Body of pancreas (tissue), 4 donors: ENCODE measurements at regions not wholly inside any gene's neighbourhood (a gene's known extent, or its start where the extent isn't known, plus 50 kb on each side); places are given as distances from the start of the nearest gene placed in this dataset.

Source experiments
- POLR2A ChIP-seq, 3 donors: fragments of 450-650 bp; IDR thresholded peaks; one replicate each; pipeline ENCODE4 v1.6.1; 2016; ENCODE audit warnings: antibody characterized with exemption in 3 of 3, mild to moderate bottlenecking in 2 of 3
- TF ChIP-seq, protein P1 (sequence below), 7 experiments: fragments of 450-650 bp in 4 of 7; fragments of 200-600 bp in 3 of 7; sonication (generic) in 3 of 7; IDR thresholded peaks; one replicate each; pipeline ENCODE4 v1.5.1; 2016 to 2019; ENCODE audit warnings: antibody characterized with exemption in 7 of 7

DNA sequence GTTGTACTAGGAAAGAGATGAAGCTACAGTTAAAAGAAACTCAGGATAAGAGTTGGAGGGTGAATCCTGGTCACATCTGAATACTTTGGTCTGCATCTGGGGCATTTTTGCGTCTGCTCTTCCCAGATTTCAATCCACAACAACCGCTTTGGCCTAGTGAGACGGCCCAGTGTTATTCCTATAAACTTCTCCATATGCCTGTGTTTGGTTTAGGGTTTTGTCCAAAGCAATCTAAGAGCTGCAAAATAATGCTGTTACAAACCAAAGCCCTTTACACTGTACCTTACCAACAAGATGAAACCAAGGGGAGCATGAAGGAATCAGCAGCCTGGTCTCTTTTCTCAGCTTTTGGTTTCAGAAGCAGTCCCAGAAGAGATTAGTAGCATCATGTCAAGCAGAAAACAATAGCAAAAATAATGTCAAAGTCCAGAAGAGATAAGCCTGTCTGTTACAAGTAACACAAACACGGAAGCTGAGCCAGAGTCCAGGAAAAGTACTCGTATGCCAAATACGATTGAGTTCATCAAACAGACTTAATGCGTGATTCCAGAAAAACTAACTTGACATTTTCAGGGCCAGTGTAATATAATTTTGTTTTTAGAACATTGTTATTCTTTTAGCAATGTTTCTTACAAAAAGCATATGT is 379.9 kb upstream of the ACO1 start:
- TF ChIP-seq POLR2A (IDR thresholded peaks at IDR 0.05) = no peak
- TF ChIP-seq, protein P1, sequence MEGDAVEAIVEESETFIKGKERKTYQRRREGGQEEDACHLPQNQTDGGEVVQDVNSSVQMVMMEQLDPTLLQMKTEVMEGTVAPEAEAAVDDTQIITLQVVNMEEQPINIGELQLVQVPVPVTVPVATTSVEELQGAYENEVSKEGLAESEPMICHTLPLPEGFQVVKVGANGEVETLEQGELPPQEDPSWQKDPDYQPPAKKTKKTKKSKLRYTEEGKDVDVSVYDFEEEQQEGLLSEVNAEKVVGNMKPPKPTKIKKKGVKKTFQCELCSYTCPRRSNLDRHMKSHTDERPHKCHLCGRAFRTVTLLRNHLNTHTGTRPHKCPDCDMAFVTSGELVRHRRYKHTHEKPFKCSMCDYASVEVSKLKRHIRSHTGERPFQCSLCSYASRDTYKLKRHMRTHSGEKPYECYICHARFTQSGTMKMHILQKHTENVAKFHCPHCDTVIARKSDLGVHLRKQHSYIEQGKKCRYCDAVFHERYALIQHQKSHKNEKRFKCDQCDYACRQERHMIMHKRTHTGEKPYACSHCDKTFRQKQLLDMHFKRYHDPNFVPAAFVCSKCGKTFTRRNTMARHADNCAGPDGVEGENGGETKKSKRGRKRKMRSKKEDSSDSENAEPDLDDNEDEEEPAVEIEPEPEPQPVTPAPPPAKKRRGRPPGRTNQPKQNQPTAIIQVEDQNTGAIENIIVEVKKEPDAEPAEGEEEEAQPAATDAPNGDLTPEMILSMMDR (IDR thresholded peaks at IDR 0.05) = no peak
